ENCODE measurements at regions not wholly inside any gene's neighbourhood (a gene's known extent, or its start where the extent isn't known, plus 50 kb on each side); places are given as distances from the start of the nearest gene placed in this dataset.

GRCh38 chr12:124478416-124478815 lies 89.0 kb downstream of the NCOR2 start:
- intact Hi-C loops (cut with DNase I) = no loop called here
- Histone ChIP-seq H3K4me3 (replicated peaks in 1 of 3) (no peak overlapping the region), H3K9me3 (no peaks in the 10 kb centered on the region), H3K27me3 (no peaks in the 10 kb centered on the region), H3K36me3 (peaks cover 2 to 19% of the 10 kb centered on the region in 2 donors), H3K4me1 (peaks cover 9 to 20% of the 10 kb centered on the region in 2 donors), H3K27ac (no peak overlapping the region)
- WGBS, 2 donors = 85 to 90% methylated on average over 9 of the region's 9 CpGs
- no peak for TF ChIP-seq POLR2A (IDR thresholded peaks at IDR 0.05)
- TF ChIP-seq, protein P1, sequence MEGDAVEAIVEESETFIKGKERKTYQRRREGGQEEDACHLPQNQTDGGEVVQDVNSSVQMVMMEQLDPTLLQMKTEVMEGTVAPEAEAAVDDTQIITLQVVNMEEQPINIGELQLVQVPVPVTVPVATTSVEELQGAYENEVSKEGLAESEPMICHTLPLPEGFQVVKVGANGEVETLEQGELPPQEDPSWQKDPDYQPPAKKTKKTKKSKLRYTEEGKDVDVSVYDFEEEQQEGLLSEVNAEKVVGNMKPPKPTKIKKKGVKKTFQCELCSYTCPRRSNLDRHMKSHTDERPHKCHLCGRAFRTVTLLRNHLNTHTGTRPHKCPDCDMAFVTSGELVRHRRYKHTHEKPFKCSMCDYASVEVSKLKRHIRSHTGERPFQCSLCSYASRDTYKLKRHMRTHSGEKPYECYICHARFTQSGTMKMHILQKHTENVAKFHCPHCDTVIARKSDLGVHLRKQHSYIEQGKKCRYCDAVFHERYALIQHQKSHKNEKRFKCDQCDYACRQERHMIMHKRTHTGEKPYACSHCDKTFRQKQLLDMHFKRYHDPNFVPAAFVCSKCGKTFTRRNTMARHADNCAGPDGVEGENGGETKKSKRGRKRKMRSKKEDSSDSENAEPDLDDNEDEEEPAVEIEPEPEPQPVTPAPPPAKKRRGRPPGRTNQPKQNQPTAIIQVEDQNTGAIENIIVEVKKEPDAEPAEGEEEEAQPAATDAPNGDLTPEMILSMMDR (IDR thresholded peaks at IDR 0.05) = no peak
- no peak for DNase-seq

GRCh38 chr12:124477107-124477915 lies 90.1 kb downstream of the NCOR2 start:
- Histone ChIP-seq H3K36me3 (peaks cover 9 to 21% of the 10 kb centered on the region in 2 donors), H3K27ac (no peak overlapping the region)
- 79% methylated on average over 15 of the region's 15 CpGs for WGBS, 2 donors

DNA sequence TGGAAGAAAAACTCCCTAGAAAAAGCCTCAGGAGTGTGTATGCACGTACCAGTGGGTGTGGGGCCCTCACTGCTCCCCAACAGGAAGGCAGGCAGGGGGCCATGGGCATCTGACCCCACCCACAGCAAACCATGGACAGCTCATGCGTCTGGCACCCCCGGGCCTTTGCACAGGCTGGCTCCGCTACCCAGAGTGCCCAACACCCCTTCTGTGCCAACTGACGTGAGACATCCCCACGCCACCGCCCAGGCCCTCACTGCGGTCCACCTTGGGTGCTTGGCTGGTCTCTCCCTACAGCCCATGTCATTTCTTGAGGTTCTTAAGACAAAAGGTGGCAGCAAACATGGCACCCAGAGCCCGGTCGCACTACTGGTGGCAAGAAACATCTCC lies 91.4 kb downstream of the NCOR2 start:
- Histone ChIP-seq H3K27ac (no peak overlapping the region), H3K4me1 (peaks cover 9 to 15% of the 10 kb centered on the region in 2 donors), H3K27me3 (no peaks in the 10 kb centered on the region), H3K36me3 (peaks cover 17 to 34% of the 10 kb centered on the region in 2 donors), H3K4me3 (replicated peaks in 1 of 3) (no peak overlapping the region), H3K9me3 (no peaks in the 10 kb centered on the region)
- intact Hi-C loops (cut with DNase I) = no loop called here
- DNase-seq = no peak
- WGBS, 2 donors = 95 to 100% methylated on average over 6 to 9 of the region's 10 CpGs
- no peak for TF ChIP-seq POLR2A (IDR thresholded peaks at IDR 0.05)

More at GRCh38 chr12:124477107-124477915, 90.1 kb downstream of the NCOR2 start:
- Histone ChIP-seq H3K4me3 (replicated peaks in 1 of 3) (no peak overlapping the region), H3K27me3 (no peaks in the 10 kb centered on the region), H3K4me1 (peaks cover 9 to 20% of the 10 kb centered on the region in 2 donors), H3K9me3 (no peaks in the 10 kb centered on the region)
- intact Hi-C loops (cut with DNase I) = no loop called here
- TF ChIP-seq, protein P1 (IDR thresholded peaks at IDR 0.05) = no peak
- TF ChIP-seq POLR2A (IDR thresholded peaks at IDR 0.05) = no peak
- no peak for DNase-seq

GRCh38 chr12:124475295-124476010 lies 92.0 kb downstream of the NCOR2 start:
- DNase-seq = no peak
- intact Hi-C loops (cut with DNase I) = no loop called here
- TF ChIP-seq POLR2A (IDR thresholded peaks at IDR 0.05) = no peak
- TF ChIP-seq, protein P1 (IDR thresholded peaks at IDR 0.05) = no peak
- no peaks in the 10 kb centered on the region for H3K9me3 ChIP-seq
- H3K4me3 ChIP-seq (replicated peaks in 1 of 3) = no peak overlapping the region
- peaks cover 19 to 34% of the 10 kb centered on the region in 2 donors for H3K36me3 ChIP-seq
- H3K27me3 ChIP-seq = no peaks in the 10 kb centered on the region
- H3K4me1 ChIP-seq = peaks cover 8 to 9% of the 10 kb centered on the region in 2 donors
- H3K27ac ChIP-seq = no peak overlapping the region
- 89 to 94% methylated on average over 11 to 14 of the region's 14 CpGs for WGBS, 2 donors

- Histone ChIP-seq H3K9me3 (no peaks in the 10 kb centered on the region), H3K27ac (no peak overlapping the region), H3K4me1 (peaks cover 2% of the 10 kb centered on the region in 2 donors), H3K4me3 (replicated peaks in 1 of 3) (no peak overlapping the region), H3K27me3 (no peaks in the 10 kb centered on the region), H3K36me3 (peaks cover 19 to 34% of the 10 kb centered on the region in 2 donors)
- intact Hi-C loops (cut with DNase I) = no loop called here
- WGBS, 2 donors = 100% methylated on average over 3 of the region's 9 CpGs; no CpG with 5 or more reads in 1 of the 2 donors
- DNase-seq = no peak
- no peak for TF ChIP-seq POLR2A (IDR thresholded peaks at IDR 0.05)
- TF ChIP-seq, protein P1 (IDR thresholded peaks at IDR 0.05) = no peak
Observed at GRCh38 chr12:124474709-124475108, 92.7 kb downstream of the NCOR2 start.

Data from thyroid gland (tissue), 4 donors.